Liver (tissue), 8 donors: ENCODE measurements at regions not wholly inside any gene's neighbourhood (a gene's known extent, or its start where the extent isn't known, plus 50 kb on each side); places are given as distances from the start of the nearest gene placed in this dataset.

Source experiments
- DNase-seq: peaks from one replicate; pipeline ENCODE4 v3.0.0-alpha.2; 2017; ENCODE audit warnings: low spot score
- H3K27ac ChIP-seq, 2 donors: one replicate each; pipeline ENCODE4 v1.7.0; 2013; ENCODE audit warnings: inconsistent platforms in 2 of 2, low read length in 2 of 2, control low read depth in 1 of 2, low read depth in 1 of 2, mild to moderate bottlenecking in 1 of 2
- H3K27me3 ChIP-seq, 4 donors: one replicate each; pipeline versions ENCODE4 v1.6.1 to v1.7.0; 2013; ENCODE audit warnings: low read length in 3 of 4, inconsistent platforms in 1 of 4, mild to moderate bottlenecking in 1 of 4, moderate library complexity in 1 of 4; ENCODE audit not compliant: control insufficient read depth in 4 of 4, insufficient read depth in 4 of 4
- H3K36me3 ChIP-seq, 4 donors: one replicate each; pipeline versions ENCODE4 v1.6.1 to v1.7.0; 2013; ENCODE audit warnings: low read length in 3 of 4, mild to moderate bottlenecking in 3 of 4, low read depth in 1 of 4, moderate library complexity in 1 of 4; ENCODE audit not compliant: control insufficient read depth in 4 of 4, insufficient read depth in 3 of 4
- H3K4me1 ChIP-seq, 4 donors: one replicate each; pipeline versions ENCODE4 v1.6.1 to v1.7.0; 2013; ENCODE audit warnings: low read length in 3 of 4, mild to moderate bottlenecking in 3 of 4, moderate library complexity in 1 of 4; ENCODE audit not compliant: control insufficient read depth in 4 of 4, insufficient read depth in 4 of 4
- H3K4me3 ChIP-seq, 3 donors: one replicate each; pipeline versions ENCODE4 v1.6.1 to v1.7.0; 2013; ENCODE audit warnings: low read length in 3 of 3, control low read depth in 1 of 3, low read depth in 1 of 3, mild to moderate bottlenecking in 1 of 3
- H3K9ac ChIP-seq, 2 donors: one replicate each; pipeline ENCODE4 v1.7.0; 2013; ENCODE audit warnings: low read length in 2 of 2, mild to moderate bottlenecking in 2 of 2, moderate library complexity in 2 of 2, control low read depth in 1 of 2, low read depth in 1 of 2
- H3K9me3 ChIP-seq, 4 donors: one replicate each; pipeline versions ENCODE4 v1.6.1 to v1.7.0; 2013; ENCODE audit warnings: low read length in 3 of 4; ENCODE audit not compliant: control insufficient read depth in 4 of 4
- ATF3 ChIP-seq: IDR thresholded peaks from 2 replicates; pipeline ENCODE4 v1.6.1; 2016; ENCODE audit warnings: antibody characterized with exemption
- CTCF ChIP-seq: fragments of 150-350 bp; IDR thresholded peaks from 2 replicates; pipeline ENCODE4 v1.5.1; 2017; ENCODE audit warnings: improper control_type of control experiment, low read depth, low read length; ENCODE audit not compliant: missing input control
- EGR1 ChIP-seq, 2 donors: IDR thresholded peaks; 2 replicates each; pipeline ENCODE4 v1.6.1; 2016 to 2018; ENCODE audit warnings: antibody characterized with exemption in 2 of 2, low read depth in 2 of 2
- FOXA1 ChIP-seq: IDR thresholded peaks from 2 replicates; pipeline ENCODE4 v1.6.1; 2016; ENCODE audit warnings: antibody characterized with exemption
- FOXA2 ChIP-seq: IDR thresholded peaks from 2 replicates; pipeline ENCODE4 v1.6.1; 2016; ENCODE audit warnings: antibody characterized with exemption
- GABPA ChIP-seq, 2 donors: IDR thresholded peaks in 1 of 2; conservative IDR thresholded peaks in 1 of 2; 2 replicates each; pipeline ENCODE4 v1.6.1; 2016; ENCODE audit warnings: antibody characterized with exemption in 2 of 2, mild to moderate bottlenecking in 1 of 2, moderate library complexity in 1 of 2
- HNF4A ChIP-seq, 2 donors: conservative IDR thresholded peaks; 2 replicates each; pipeline ENCODE4 v1.6.1; 2016; ENCODE audit warnings: antibody characterized with exemption in 2 of 2, mild to moderate bottlenecking in 2 of 2
- HNF4G ChIP-seq: IDR thresholded peaks from 2 replicates; pipeline ENCODE4 v1.6.1; 2016; ENCODE audit warnings: antibody characterized with exemption
- JUND ChIP-seq, 2 donors: IDR thresholded peaks; 2 replicates each; pipeline ENCODE4 v1.6.1; 2016; ENCODE audit warnings: antibody characterized with exemption in 2 of 2
- NR2F2 ChIP-seq: IDR thresholded peaks from 2 replicates; pipeline ENCODE4 v1.6.1; 2016; ENCODE audit warnings: antibody characterized with exemption
- RAD21 ChIP-seq, 2 donors: IDR thresholded peaks; 2 replicates each; pipeline ENCODE4 v1.6.1; 2016; ENCODE audit warnings: antibody characterized with exemption in 2 of 2, mild to moderate bottlenecking in 2 of 2
- REST ChIP-seq: IDR thresholded peaks from 2 replicates; pipeline ENCODE4 v1.6.1; 2016; ENCODE audit warnings: antibody characterized with exemption, mild to moderate bottlenecking
- RXRA ChIP-seq, 2 donors: IDR thresholded peaks; 2 replicates each; pipeline ENCODE4 v1.6.1; 2017 to 2018; ENCODE audit warnings: antibody characterized with exemption in 2 of 2, mild to moderate bottlenecking in 1 of 2
- SP1 ChIP-seq: IDR thresholded peaks from 2 replicates; pipeline ENCODE4 v1.6.1; 2018; ENCODE audit warnings: antibody characterized with exemption, mild to moderate bottlenecking
- TAF1 ChIP-seq: conservative IDR thresholded peaks from 2 replicates; pipeline ENCODE4 v1.6.1; 2016; ENCODE audit warnings: antibody characterized with exemption, mild to moderate bottlenecking
- YY1 ChIP-seq: IDR thresholded peaks from 2 replicates; pipeline ENCODE4 v1.6.1; 2016; ENCODE audit warnings: antibody characterized with exemption, mild to moderate bottlenecking
- WGBS: extraction: QIAGEN DNeasy Blood & Tissue Kit; methylation state at CpG from one replicate; pipeline ENCODE4 v1.1.7; 2013; 5-methylcytosine and 5-hydroxymethylcytosine counted together
- TF ChIP-seq, protein P1 (sequence below): IDR thresholded peaks from 2 replicates; pipeline ENCODE4 v1.6.1; 2016; ENCODE audit warnings: antibody characterized with exemption
- donor health status: healthy.
- donor health status: healthy.
- donor health status: healthy.
- donor health status: healthy.
- donor health status: healthy.

- no peaks in the 10 kb centered on the region for H3K9me3 ChIP-seq
- H3K4me3 ChIP-seq, result no peak overlapping the region
- no peak overlapping the region for H3K27ac ChIP-seq
- no peaks in the 10 kb centered on the region for H3K27me3 ChIP-seq
- no peaks in the 10 kb centered on the region for H3K36me3 ChIP-seq
- TF ChIP-seq HNF4A (conservative IDR thresholded peaks at IDR 0.05), result no peak
- TF ChIP-seq RAD21 (IDR thresholded peaks at IDR 0.05), result no peak
- TF ChIP-seq SP1, result no peak
- no peak for TF ChIP-seq CTCF
- TF ChIP-seq EGR1 (IDR thresholded peaks at IDR 0.05; ENCODE audit: low read depth in 2 of 2), result no peak
- no peak for TF ChIP-seq HNF4G
- TF ChIP-seq TAF1, result no peak
- TF ChIP-seq FOXA1, result no peak
- no peaks in the 10 kb centered on the region for H3K4me1 ChIP-seq
- no peak overlapping the region for H3K9ac ChIP-seq
- DNase-seq, result no peak
These were observed 200.5 kb upstream of the ANO3 start for GRCh38 chr11:26131406-26131805.

- no peaks in the 10 kb centered on the region for H3K27me3 ChIP-seq
- WGBS, result 55% methylated on average over 1 of the region's 1 CpG
- H3K9me3 ChIP-seq, result no peaks in the 10 kb centered on the region
- no peaks in the 10 kb centered on the region for H3K36me3 ChIP-seq
- no peak for DNase-seq
- H3K27ac ChIP-seq, result no peak overlapping the region
- no peaks in the 10 kb centered on the region for H3K4me1 ChIP-seq
- H3K4me3 ChIP-seq, result no peak overlapping the region
- TF ChIP-seq HNF4A (conservative IDR thresholded peaks at IDR 0.05) (no peak), TAF1 (no peak), HNF4G (no peak), ATF3 (no peak), NR2F2 (no peak), FOXA1 (no peak), CTCF (no peak), REST (no peak), EGR1 (IDR thresholded peaks at IDR 0.05; ENCODE audit: low read depth in 2 of 2) (no peak), YY1 (no peak), GABPA (IDR thresholded peaks at IDR 0.05 in 1 of 2, conservative IDR thresholded peaks at IDR 0.05 in 1 of 2) (no peak), JUND (IDR thresholded peaks at IDR 0.05) (no peak), FOXA2 (no peak), RXRA (IDR thresholded peaks at IDR 0.05) (no peak)
- TF ChIP-seq, protein P1, sequence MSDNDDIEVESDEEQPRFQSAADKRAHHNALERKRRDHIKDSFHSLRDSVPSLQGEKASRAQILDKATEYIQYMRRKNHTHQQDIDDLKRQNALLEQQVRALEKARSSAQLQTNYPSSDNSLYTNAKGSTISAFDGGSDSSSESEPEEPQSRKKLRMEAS, result no peak
- no peak overlapping the region for H3K9ac ChIP-seq
These were observed 197.9 kb upstream of the ANO3 start for GRCh38 chr11:26134053-26134452.
